Activated CD4-positive, alpha-beta T cell treated with anti-CD3 and anti-CD28 coated beads, Interleukin-2, amount 10 ng/mL, durations not matched to agents 24 days and 14 days (primary cell): ENCODE measurements at regions not wholly inside any gene's neighbourhood (a gene's known extent, or its start where the extent isn't known, plus 50 kb on each side); places are given as distances from the start of the nearest gene placed in this dataset.

Experiments
- DNase-seq: peaks from one replicate; pipeline ENCODE4 v3.0.0; 2022
- H3K27ac Mint-ChIP-seq: one replicate; pipeline ENCODE4 v1.8.0; 2022; ENCODE audit warnings: mild to moderate bottlenecking, mixed read lengths
- H3K27me3 Mint-ChIP-seq: one replicate; pipeline ENCODE4 v1.8.0; 2022; ENCODE audit warnings: mixed read lengths
- H3K36me3 Mint-ChIP-seq: one replicate; pipeline ENCODE4 v1.8.0; 2022; ENCODE audit warnings: low read depth, mild to moderate bottlenecking, mixed read lengths
- H3K4me1 Mint-ChIP-seq: one replicate; pipeline ENCODE4 v1.8.0; 2021; ENCODE audit warnings: mixed read lengths
- H3K4me3 Mint-ChIP-seq: one replicate; pipeline ENCODE4 v1.8.0; 2022; ENCODE audit warnings: mild to moderate bottlenecking, moderate library complexity, mixed read lengths
- H3K9me3 Mint-ChIP-seq: one replicate; pipeline ENCODE4 v1.8.0; 2021; ENCODE audit warnings: mixed read lengths
- intact Hi-C: fragments of 100-400 bp; cut with micrococcal nuclease; formaldehyde crosslinking; loops from one replicate; pipeline ENCODE4 v1.15.1; 2023

- no peak for DNase-seq
Observed at GRCh38 chr20:63103402-63104311, 96.9 kb upstream of the BHLHE23 start.

GRCh38 chr20:63102721-63103375 lies 96.1 kb upstream of the BHLHE23 start:
- peak; percentile 84 for DNase-seq
- Mint-ChIP-seq H3K36me3 (no peaks in the 10 kb centered on the region), H3K4me3 (peak overlapping the region; percentile 80), H3K9me3 (no peaks in the 10 kb centered on the region), H3K27me3 (peaks cover 2% of the 10 kb centered on the region), H3K4me1 (peaks cover 6% of the 10 kb centered on the region), H3K27ac (peak overlapping the region; percentile 90)
- intact Hi-C loops = loop anchor here (2.0 kb wide), 1 partner anchor 76 kb away; no protein-coding TSS in a partner anchor

More at GRCh38 chr20:63103402-63104311, 96.9 kb upstream of the BHLHE23 start:
- Mint-ChIP-seq H3K27me3 (peaks cover 2% of the 10 kb centered on the region), H3K27ac (no peak overlapping the region), H3K36me3 (no peaks in the 10 kb centered on the region), H3K9me3 (no peaks in the 10 kb centered on the region), H3K4me3 (no peak overlapping the region), H3K4me1 (peaks cover 6% of the 10 kb centered on the region)
- intact Hi-C loops = loop anchor here (2.0 kb wide), 1 partner anchor 75 kb away; no protein-coding TSS in a partner anchor

GRCh38 chr20:63101781-63102720 lies 95.3 kb upstream of the BHLHE23 start:
- intact Hi-C loops = loop anchor here (2.0 kb wide), 1 partner anchor 77 kb away; no protein-coding TSS in a partner anchor
- H3K36me3 Mint-ChIP-seq = no peaks in the 10 kb centered on the region
- peaks cover 2% of the 10 kb centered on the region for H3K27me3 Mint-ChIP-seq
- no peaks in the 10 kb centered on the region for H3K9me3 Mint-ChIP-seq
- H3K27ac Mint-ChIP-seq = peak overlapping the region; percentile 88
- peak overlapping the region; percentile 86 for H3K4me3 Mint-ChIP-seq
- DNase-seq = peak; percentile 88
- H3K4me1 Mint-ChIP-seq = peaks cover 6% of the 10 kb centered on the region

GRCh38 chr20:63100926-63101699 lies 94.3 kb upstream of the BHLHE23 start:
- no peaks in the 10 kb centered on the region for H3K9me3 Mint-ChIP-seq
- H3K4me1 Mint-ChIP-seq = peaks cover 6% of the 10 kb centered on the region
- H3K27ac Mint-ChIP-seq = no peak overlapping the region
- intact Hi-C loops = no loop called here
- no peaks in the 10 kb centered on the region for H3K36me3 Mint-ChIP-seq
- no peak for DNase-seq
- H3K4me3 Mint-ChIP-seq = peak overlapping the region; percentile 86
- peaks cover 2% of the 10 kb centered on the region for H3K27me3 Mint-ChIP-seq

GRCh38 chr20:63100174-63100925 lies 93.6 kb upstream of the BHLHE23 start:
- H3K4me3 Mint-ChIP-seq = no peak overlapping the region
- DNase-seq = no peak
- intact Hi-C loops = no loop called here
- no peaks in the 10 kb centered on the region for H3K9me3 Mint-ChIP-seq
- peaks cover 6% of the 10 kb centered on the region for H3K4me1 Mint-ChIP-seq
- peaks cover 2% of the 10 kb centered on the region for H3K27me3 Mint-ChIP-seq
- H3K27ac Mint-ChIP-seq = no peak overlapping the region
- no peaks in the 10 kb centered on the region for H3K36me3 Mint-ChIP-seq

- H3K27me3 Mint-ChIP-seq = peaks cover 2% of the 10 kb centered on the region
- no peak for DNase-seq
- no peak overlapping the region for H3K4me3 Mint-ChIP-seq
- no peaks in the 10 kb centered on the region for H3K36me3 Mint-ChIP-seq
- no peaks in the 10 kb centered on the region for H3K9me3 Mint-ChIP-seq
- intact Hi-C loops = no loop called here
- no peak overlapping the region for H3K27ac Mint-ChIP-seq
- peaks cover 6% of the 10 kb centered on the region for H3K4me1 Mint-ChIP-seq
Observed at GRCh38 chr20:63099456-63100173, 92.9 kb upstream of the BHLHE23 start.

- H3K9me3 Mint-ChIP-seq = no peaks in the 10 kb centered on the region
- peaks cover 2% of the 10 kb centered on the region for H3K27me3 Mint-ChIP-seq
- H3K36me3 Mint-ChIP-seq = no peaks in the 10 kb centered on the region
Observed at GRCh38 chr20:63098195-63098810, 91.5 kb upstream of the BHLHE23 start.

GRCh38 chr20:63097336-63097831 lies 90.6 kb upstream of the BHLHE23 start:
- H3K4me1 Mint-ChIP-seq = peaks cover 4% of the 10 kb centered on the region
- H3K27ac Mint-ChIP-seq = no peak overlapping the region
- DNase-seq = no peak
- intact Hi-C loops = no loop called here
- no peaks in the 10 kb centered on the region for H3K9me3 Mint-ChIP-seq
- H3K27me3 Mint-ChIP-seq = peaks cover 2% of the 10 kb centered on the region
- no peaks in the 10 kb centered on the region for H3K36me3 Mint-ChIP-seq
- H3K4me3 Mint-ChIP-seq = no peak overlapping the region

More at GRCh38 chr20:63098195-63098810, 91.5 kb upstream of the BHLHE23 start:
- no peak for DNase-seq
- Mint-ChIP-seq H3K27ac (no peak overlapping the region), H3K4me3 (no peak overlapping the region), H3K4me1 (peaks cover 6% of the 10 kb centered on the region)
- intact Hi-C loops = no loop called here

- Mint-ChIP-seq H3K27me3 (peaks cover 2% of the 10 kb centered on the region), H3K36me3 (no peaks in the 10 kb centered on the region), H3K4me3 (no peak overlapping the region), H3K9me3 (no peaks in the 10 kb centered on the region), H3K4me1 (peaks cover 3% of the 10 kb centered on the region), H3K27ac (no peak overlapping the region)
- DNase-seq = no peak
- intact Hi-C loops = no loop called here
Observed at GRCh38 chr20:63096681-63097335, 90.0 kb upstream of the BHLHE23 start.

- Mint-ChIP-seq H3K9me3 (no peaks in the 10 kb centered on the region), H3K4me3 (no peak overlapping the region), H3K27me3 (no peaks in the 10 kb centered on the region), H3K27ac (no peak overlapping the region), H3K4me1 (no peaks in the 10 kb centered on the region), H3K36me3 (no peaks in the 10 kb centered on the region)
- DNase-seq = no peak
- intact Hi-C loops = no loop called here
Observed at GRCh38 chr20:63095718-63096654, 89.2 kb upstream of the BHLHE23 start.
